ENCODE measurements at regions not wholly inside any gene's neighbourhood (a gene's known extent, or its start where the extent isn't known, plus 50 kb on each side); places are given as distances from the start of the nearest gene placed in this dataset.

DNA sequence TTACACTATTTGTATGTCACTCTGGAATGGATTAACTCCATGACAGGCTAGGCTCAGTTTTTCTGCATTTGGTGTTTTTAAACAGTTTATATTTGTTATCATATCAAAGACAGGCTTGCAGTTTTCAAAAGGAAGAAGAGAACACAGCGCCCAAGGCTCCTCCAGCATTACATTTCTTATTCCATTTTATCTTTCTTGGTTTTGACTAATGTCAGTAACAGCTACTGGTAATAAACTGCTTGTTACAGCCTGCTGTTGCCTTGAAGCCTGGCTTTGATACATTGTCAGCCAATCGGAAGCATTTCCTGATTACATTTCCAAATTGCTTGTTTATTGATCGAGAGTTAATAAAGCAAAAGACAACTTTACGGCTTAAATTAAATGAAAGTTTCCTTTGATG lies 166.0 kb upstream of the MDFIC start:
- H3K27me3 ChIP-seq (ENCODE audit: insufficient read depth, low read length, poor library complexity), result no peaks in the 10 kb centered on the region
- no peaks in the 10 kb centered on the region for H4K20me1 ChIP-seq (ENCODE audit: insufficient read depth, low read length)
- H3K79me2 ChIP-seq (ENCODE audit: insufficient read depth, low read length), result no peaks in the 10 kb centered on the region
- H2AFZ ChIP-seq (ENCODE audit: low read depth, low read length), result no peak overlapping the region
- H3K27ac ChIP-seq (ENCODE audit: low read length), result no peak overlapping the region
- DNase-seq (no peak), ATAC-seq (ENCODE audit: insufficient read depth, low read depth) (no peak)
- no peak overlapping the region for H3K4me2 ChIP-seq (ENCODE audit: insufficient read depth, low read length)
- TF ChIP-seq CTCF (IDR thresholded peaks at IDR 0.05; ENCODE audit: borderline replicate concordance, extremely low read depth, low read length, poor library complexity, severe bottlenecking), result no peak
- TF ChIP-seq EZH2 (IDR thresholded peaks at IDR 0.05; ENCODE audit: borderline replicate concordance, low read depth, low read length, severe bottlenecking), result no peak
- no peak overlapping the region for H3K9ac ChIP-seq (ENCODE audit: low read depth, low read length)
- H3K36me3 ChIP-seq (ENCODE audit: insufficient read depth, low read length), result no peaks in the 10 kb centered on the region
- H3K4me1 ChIP-seq (ENCODE audit: insufficient read depth, low read length), result no peaks in the 10 kb centered on the region; the same call in 1 of the 2 replicates
- H3K9me3 ChIP-seq (ENCODE audit: insufficient read depth, low read length, severe bottlenecking), result no peaks in the 10 kb centered on the region
- H3K4me3 ChIP-seq (ENCODE audit: low read depth in 1 of 2, low read length in 2 of 2), result no peak overlapping the region

DNA sequence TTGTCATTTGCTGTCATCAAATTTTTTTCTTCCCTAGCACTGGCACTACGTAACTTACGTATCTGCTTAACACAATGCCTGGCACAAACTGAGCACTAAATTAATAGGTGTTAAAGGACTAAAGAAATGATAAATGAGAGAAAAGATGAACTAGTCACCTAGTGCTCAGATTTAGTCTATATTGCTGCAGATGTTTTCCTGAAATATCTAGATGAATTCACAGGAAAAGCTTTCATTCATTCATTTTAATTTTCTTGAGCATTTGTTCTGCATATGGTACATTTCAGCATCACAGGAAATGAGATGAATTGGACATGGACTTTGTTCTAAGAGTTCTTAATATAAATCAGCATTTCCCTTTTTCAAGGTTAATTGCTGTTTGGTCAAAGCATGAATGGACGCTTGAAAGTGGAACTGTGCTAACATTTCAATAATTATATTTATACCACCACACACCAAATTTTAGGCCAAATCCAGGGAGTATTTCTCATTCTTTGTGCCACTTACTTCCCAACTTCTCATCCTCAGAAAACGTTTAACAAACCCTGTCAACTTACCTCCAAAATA lies 163.2 kb upstream of the MDFIC start:
- TF ChIP-seq EZH2 (IDR thresholded peaks at IDR 0.05; ENCODE audit: borderline replicate concordance, low read depth, low read length, severe bottlenecking) (no peak), CTCF (IDR thresholded peaks at IDR 0.05; ENCODE audit: borderline replicate concordance, extremely low read depth, low read length, poor library complexity, severe bottlenecking) (no peak)
- no peaks in the 10 kb centered on the region for H3K79me2 ChIP-seq (ENCODE audit: insufficient read depth, low read length)
- H3K27me3 ChIP-seq (ENCODE audit: insufficient read depth, low read length, poor library complexity), result no peaks in the 10 kb centered on the region
- DNase-seq, result no peak
- no peaks in the 10 kb centered on the region for H3K9me3 ChIP-seq (ENCODE audit: insufficient read depth, low read length, severe bottlenecking)
- no peaks in the 10 kb centered on the region for H3K36me3 ChIP-seq (ENCODE audit: insufficient read depth, low read length)
- no peaks in the 10 kb centered on the region for H3K4me1 ChIP-seq (ENCODE audit: insufficient read depth, low read length)
- ATAC-seq (ENCODE audit: insufficient read depth, low read depth), result no peak
- no peak overlapping the region for H2AFZ ChIP-seq (ENCODE audit: low read depth, low read length)
- no peak overlapping the region for H3K4me2 ChIP-seq (ENCODE audit: insufficient read depth, low read length)
- no peak overlapping the region for H3K4me3 ChIP-seq (ENCODE audit: low read depth in 1 of 2, low read length in 2 of 2)
- H3K9ac ChIP-seq (ENCODE audit: low read depth, low read length), result no peak overlapping the region
- H3K27ac ChIP-seq (ENCODE audit: low read length), result no peak overlapping the region
- H4K20me1 ChIP-seq (ENCODE audit: insufficient read depth, low read length), result no peaks in the 10 kb centered on the region

DNA sequence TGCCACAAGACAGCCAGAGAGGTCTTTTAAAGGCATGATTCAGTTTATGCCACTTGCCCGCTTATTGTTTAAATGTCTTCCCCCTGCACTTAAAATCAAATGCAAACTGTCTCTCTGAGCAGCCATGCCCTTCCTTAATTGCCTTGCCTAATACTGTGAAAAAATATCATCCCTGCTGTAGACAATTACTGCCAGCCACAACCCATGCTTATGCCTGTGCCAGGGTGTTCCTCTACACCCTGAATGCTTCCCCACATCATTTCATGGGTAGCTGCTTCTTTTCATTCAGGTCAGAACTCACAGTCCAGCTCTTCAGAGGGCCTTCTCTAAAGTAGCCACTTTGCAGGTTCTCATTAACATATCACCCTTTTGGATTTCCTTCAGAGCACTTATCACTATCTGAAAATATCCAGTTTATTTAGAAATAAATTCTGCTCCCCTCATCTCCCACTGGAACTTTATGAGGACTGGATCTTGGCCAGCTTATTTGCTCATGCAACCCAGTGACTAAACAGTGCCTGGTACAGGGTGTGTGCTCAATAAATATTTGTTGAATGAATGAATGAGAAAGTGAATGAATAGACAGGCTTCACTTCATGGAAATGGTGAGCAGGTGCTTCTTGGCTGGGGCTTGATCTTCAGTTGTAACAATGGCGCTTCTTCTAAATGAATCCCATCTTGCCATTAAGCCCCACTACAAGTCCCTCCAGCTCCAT lies 162.4 kb upstream of the MDFIC start:
- H3K4me3 ChIP-seq (ENCODE audit: low read depth in 1 of 2, low read length in 2 of 2), result no peak overlapping the region
- H3K27ac ChIP-seq (ENCODE audit: low read length), result no peak overlapping the region
- no peaks in the 10 kb centered on the region for H3K36me3 ChIP-seq (ENCODE audit: insufficient read depth, low read length)
- DNase-seq (no peak), ATAC-seq (ENCODE audit: insufficient read depth, low read depth) (no peak)
- H3K4me2 ChIP-seq (ENCODE audit: insufficient read depth, low read length), result no peak overlapping the region
- H3K9ac ChIP-seq (ENCODE audit: low read depth, low read length), result no peak overlapping the region
- H4K20me1 ChIP-seq (ENCODE audit: insufficient read depth, low read length), result no peaks in the 10 kb centered on the region
- H3K27me3 ChIP-seq (ENCODE audit: insufficient read depth, low read length, poor library complexity), result no peaks in the 10 kb centered on the region
- H3K4me1 ChIP-seq (ENCODE audit: insufficient read depth, low read length), result no peaks in the 10 kb centered on the region
- no peak overlapping the region for H2AFZ ChIP-seq (ENCODE audit: low read depth, low read length)
- H3K79me2 ChIP-seq (ENCODE audit: insufficient read depth, low read length), result no peaks in the 10 kb centered on the region
- TF ChIP-seq CTCF (IDR thresholded peaks at IDR 0.05; ENCODE audit: borderline replicate concordance, extremely low read depth, low read length, poor library complexity, severe bottlenecking) (no peak), EZH2 (IDR thresholded peaks at IDR 0.05; ENCODE audit: borderline replicate concordance, low read depth, low read length, severe bottlenecking) (no peak)
- H3K9me3 ChIP-seq (ENCODE audit: insufficient read depth, low read length, severe bottlenecking), result no peaks in the 10 kb centered on the region

Data from DND-41 (cell line).